HPDE6-E6E7 (cell line): ENCODE measurements at regions not wholly inside any gene's neighbourhood (a gene's known extent, or its start where the extent isn't known, plus 50 kb on each side); places are given as distances from the start of the nearest gene placed in this dataset.

Experiments
- DNase-seq: peaks from one replicate; pipeline ENCODE4 v3.0.0; 2011; ENCODE audit warnings: missing footprints; ENCODE audit errors: extremely low spot score

GRCh38 chr7:98464558-98464940 lies 63.7 kb upstream of the BAIAP2L1 start:
- no peak for DNase-seq

- DNase-seq: no peak
Measured at GRCh38 chr7:98463837-98464557, 63.1 kb upstream of the BAIAP2L1 start.

- no peak for DNase-seq
Measured at GRCh38 chr7:98462911-98463633, 62.2 kb upstream of the BAIAP2L1 start.

- no peak for DNase-seq
Measured at GRCh38 chr7:98460902-98461301, 60.0 kb upstream of the BAIAP2L1 start.

- no peak for DNase-seq
Measured at GRCh38 chr7:98459529-98459928, 58.6 kb upstream of the BAIAP2L1 start.

- no peak for DNase-seq
Measured at GRCh38 chr7:98458090-98458875, 57.4 kb upstream of the BAIAP2L1 start.

- DNase-seq: no peak
Measured at GRCh38 chr7:98456866-98457265, 56.0 kb upstream of the BAIAP2L1 start.

- no peak for DNase-seq
Measured at GRCh38 chr7:98452791-98453190, 51.9 kb upstream of the BAIAP2L1 start.
